Calu3 (cell line): ENCODE measurements at regions not wholly inside any gene's neighbourhood (a gene's known extent, or its start where the extent isn't known, plus 50 kb on each side); places are given as distances from the start of the nearest gene placed in this dataset.
A peak's percentile ranks its signal among the peaks of the same experiment; 100 is the strongest.

ENCODE experiments used
- BruUV-seq: library from RNA; stranded (reverse); fragments of 400-500 nt; replicated peaks from 2 replicates; lab custom pipeline; 2021; lab: Mats Ljungman, UMichigan
- CTCF ChIA-PET: fragments of 300-600 bp; sonication (Branson Sonifier 250); formaldehyde crosslinking; loops from one replicate; lab custom pipeline; 2022; ENCODE audit warnings: antibody characterized with exemption; lab: Charles Lee
- DNase-seq: peaks from one replicate; pipeline ENCODE4 v3.0.0; 2022
- H3K27ac Mint-ChIP-seq: one replicate; pipeline ENCODE4 v1.8.0; 2022; ENCODE audit warnings: mixed read lengths; ENCODE audit not compliant: unreplicated experiment
- H3K27me3 Mint-ChIP-seq: one replicate; pipeline ENCODE4 v1.8.0; 2022; ENCODE audit warnings: mixed read lengths; ENCODE audit not compliant: unreplicated experiment
- H3K36me3 Mint-ChIP-seq: one replicate; pipeline ENCODE4 v1.8.0; 2022; ENCODE audit warnings: mild to moderate bottlenecking, moderate library complexity, mixed read lengths; ENCODE audit not compliant: insufficient read depth, unreplicated experiment
- H3K4me1 Mint-ChIP-seq: one replicate; pipeline ENCODE4 v1.8.0; 2022; ENCODE audit warnings: mild to moderate bottlenecking, low read depth, mixed read lengths; ENCODE audit not compliant: unreplicated experiment
- H3K4me3 Mint-ChIP-seq: one replicate; pipeline ENCODE4 v1.8.0; 2022; ENCODE audit warnings: mild to moderate bottlenecking, low read depth, moderate library complexity, mixed read lengths; ENCODE audit not compliant: unreplicated experiment
- H3K9me3 Mint-ChIP-seq: one replicate; pipeline ENCODE4 v1.8.0; 2022; ENCODE audit warnings: low read depth, mixed read lengths; ENCODE audit not compliant: unreplicated experiment
- CTCF ChIP-seq: fragments of 200-600 bp; IDR thresholded peaks from one replicate; pipeline ENCODE4 v1.8.0; 2022; ENCODE audit warnings: antibody characterized with exemption; ENCODE audit not compliant: unreplicated experiment
- intact Hi-C: fragments of 100-400 bp; cut with micrococcal nuclease; formaldehyde crosslinking; loops from one replicate; pipeline ENCODE4 v1.10.0; 2022; ENCODE audit not compliant: unreplicated experiment

GRCh38 chr12:89230376-89231315 lies 121.7 kb downstream of the DUSP6 start:
- no TSS peak for BruUV-seq
- no peak for TF ChIP-seq CTCF
- intact Hi-C loops: no loop called here
- no peaks in the 10 kb centered on the region for H3K27me3 Mint-ChIP-seq
- peaks cover 5% of the 10 kb centered on the region for H3K9me3 Mint-ChIP-seq
- peaks cover 58% of the 10 kb centered on the region for H3K4me1 Mint-ChIP-seq
- no peak overlapping the region for H3K27ac Mint-ChIP-seq
- no peak for DNase-seq
- CTCF ChIA-PET: interaction anchor here (0.9 kb wide), 1 partner anchor 50 kb away, joined by 3 read pairs; no protein-coding TSS in a partner anchor
- H3K4me3 Mint-ChIP-seq: no peak overlapping the region
- peaks cover 7% of the 10 kb centered on the region for H3K36me3 Mint-ChIP-seq

- H3K4me3 Mint-ChIP-seq: no peak overlapping the region
- no peak for TF ChIP-seq CTCF
- H3K4me1 Mint-ChIP-seq: peaks cover 64% of the 10 kb centered on the region
- no peak overlapping the region for H3K27ac Mint-ChIP-seq
- DNase-seq: no peak
- no peaks in the 10 kb centered on the region for H3K9me3 Mint-ChIP-seq
- H3K36me3 Mint-ChIP-seq: peaks cover 13% of the 10 kb centered on the region
- BruUV-seq: no TSS peak
- CTCF ChIA-PET: interaction anchor here (0.6 kb wide), 1 partner anchor 205 kb away, joined by 3 read pairs; no protein-coding TSS in a partner anchor
- H3K27me3 Mint-ChIP-seq: no peaks in the 10 kb centered on the region
- intact Hi-C loops: loop anchor here (5.0 kb wide), 2 partner anchors 176 to 234 kb away; no protein-coding TSS in a partner anchor
Observed at GRCh38 chr12:89228491-89228890, 123.8 kb downstream of the DUSP6 start.

GRCh38 chr12:89227774-89228173 lies 124.5 kb downstream of the DUSP6 start:
- H3K4me1 Mint-ChIP-seq: peaks cover 58% of the 10 kb centered on the region
- H3K27me3 Mint-ChIP-seq: no peaks in the 10 kb centered on the region
- CTCF ChIA-PET: interaction anchor here (1.6 kb wide), 1 partner anchor 9 kb away, joined by 7 read pairs; no protein-coding TSS in a partner anchor
- H3K36me3 Mint-ChIP-seq: peaks cover 13% of the 10 kb centered on the region
- no peak overlapping the region for H3K27ac Mint-ChIP-seq
- no peaks in the 10 kb centered on the region for H3K9me3 Mint-ChIP-seq
- H3K4me3 Mint-ChIP-seq: no peak overlapping the region
- DNase-seq: no peak
- no peak for TF ChIP-seq CTCF
- intact Hi-C loops: loop anchor here (2.0 to 5.0 kb wide), 3 partner anchors 111 to 235 kb away; no protein-coding TSS in a partner anchor
- BruUV-seq: no TSS peak

GRCh38 chr12:89225808-89226411 lies 126.4 kb downstream of the DUSP6 start:
- CTCF ChIA-PET: interaction anchor here (0.7 to 2.1 kb wide), 8 partner anchors 12 to 453 kb away, joined by 3 to 25 read pairs (median 4); partner anchors contain the start of gene DUSP6
- intact Hi-C loops: loop anchor here (1.0 to 5.0 kb wide), 5 partner anchors 11 to 236 kb away; no protein-coding TSS in a partner anchor
- TF ChIP-seq CTCF: no peak
- Mint-ChIP-seq H3K4me1 (peaks cover 43% of the 10 kb centered on the region), H3K36me3 (peaks cover 13% of the 10 kb centered on the region), H3K9me3 (no peaks in the 10 kb centered on the region), H3K27me3 (no peaks in the 10 kb centered on the region), H3K4me3 (peak overlapping the region; percentile 52), H3K27ac (peak overlapping the region; percentile 98)
- DNase-seq: peak; percentile 80
- BruUV-seq: no TSS peak
